Left kidney (tissue), 1 donor: ENCODE measurements at regions not wholly inside any gene's neighbourhood (a gene's known extent, or its start where the extent isn't known, plus 50 kb on each side); places are given as distances from the start of the nearest gene placed in this dataset.

Experiments used
- DNase-seq: peaks from one replicate; pipeline ENCODE4 v3.0.0-alpha.2; 2013

- no peak for DNase-seq
These were observed 119.1 kb upstream of the CPEB2 start for GRCh38 chr4:14883166-14883565.

GRCh38 chr4:14883661-14884060 is 118.6 kb upstream of the CPEB2 start:
- no peak for DNase-seq

GRCh38 chr4:14887842-14888433 is 114.3 kb upstream of the CPEB2 start:
- no peak for DNase-seq

GRCh38 chr4:14888790-14889572 is 113.3 kb upstream of the CPEB2 start:
- no peak for DNase-seq

- DNase-seq = no peak
These were observed 109.7 kb upstream of the CPEB2 start for GRCh38 chr4:14892563-14892962.

DNA sequence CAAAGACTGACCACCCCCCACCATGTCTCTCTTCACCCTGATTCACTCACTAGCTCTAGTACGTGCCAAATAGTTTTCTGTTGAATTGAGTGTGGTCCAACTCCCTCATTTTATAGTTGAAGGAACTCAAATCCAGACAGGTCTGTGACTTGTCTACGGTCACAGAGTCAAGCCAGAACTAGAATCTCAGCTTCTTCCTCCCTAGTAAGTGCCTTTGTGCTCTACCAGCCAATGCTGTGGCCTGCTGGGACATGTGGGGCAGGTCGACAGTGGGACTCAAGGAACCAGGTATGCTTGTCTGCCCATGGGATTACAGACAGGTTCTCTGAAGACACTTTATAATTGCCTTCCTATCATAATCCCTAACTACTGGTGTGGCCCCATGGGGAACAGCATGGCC is 108.6 kb upstream of the CPEB2 start:
- DNase-seq = no peak

DNA sequence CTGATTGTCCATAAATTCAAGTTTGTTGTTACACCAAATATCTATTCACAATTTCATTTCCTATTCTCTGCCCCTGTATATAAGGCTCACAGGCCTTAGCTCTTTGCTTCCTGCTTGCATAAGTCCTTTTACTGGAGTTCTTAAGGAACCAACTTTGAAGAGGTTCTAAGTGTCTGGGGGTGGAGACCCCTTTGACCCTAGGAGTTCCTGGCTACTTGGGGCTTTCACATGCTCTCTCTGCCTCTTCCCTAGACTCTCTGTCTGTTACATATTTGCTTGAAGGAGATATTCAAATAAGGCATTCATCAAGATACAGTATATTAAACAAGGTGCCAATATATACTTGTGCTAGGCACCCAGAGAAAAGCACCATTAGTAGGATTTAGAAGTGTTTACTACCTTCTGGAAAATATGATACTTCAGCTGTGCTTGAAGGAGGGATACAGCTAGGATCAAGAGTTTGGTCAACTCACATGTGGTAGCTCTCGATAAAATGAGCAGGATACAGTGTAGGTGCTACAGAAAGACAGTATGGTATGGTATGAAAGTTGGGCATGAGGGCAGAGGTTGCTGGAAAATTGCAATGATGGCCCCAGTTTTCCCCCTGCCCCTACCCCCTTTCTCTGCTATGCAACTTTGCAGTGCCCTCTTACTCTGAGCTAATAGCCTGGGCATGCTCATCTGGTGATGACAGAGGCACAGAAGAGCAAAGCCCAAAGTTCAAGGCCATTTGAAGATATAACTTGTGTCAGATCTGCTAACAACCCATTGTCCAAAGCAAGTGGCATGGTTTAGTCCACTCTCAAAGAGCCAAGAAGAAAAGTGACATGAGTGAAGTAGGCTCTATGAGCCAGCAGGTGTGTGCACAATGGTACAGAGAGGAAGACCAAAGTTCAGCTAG is 107.6 kb upstream of the CPEB2 start:
- DNase-seq = no peak

DNA sequence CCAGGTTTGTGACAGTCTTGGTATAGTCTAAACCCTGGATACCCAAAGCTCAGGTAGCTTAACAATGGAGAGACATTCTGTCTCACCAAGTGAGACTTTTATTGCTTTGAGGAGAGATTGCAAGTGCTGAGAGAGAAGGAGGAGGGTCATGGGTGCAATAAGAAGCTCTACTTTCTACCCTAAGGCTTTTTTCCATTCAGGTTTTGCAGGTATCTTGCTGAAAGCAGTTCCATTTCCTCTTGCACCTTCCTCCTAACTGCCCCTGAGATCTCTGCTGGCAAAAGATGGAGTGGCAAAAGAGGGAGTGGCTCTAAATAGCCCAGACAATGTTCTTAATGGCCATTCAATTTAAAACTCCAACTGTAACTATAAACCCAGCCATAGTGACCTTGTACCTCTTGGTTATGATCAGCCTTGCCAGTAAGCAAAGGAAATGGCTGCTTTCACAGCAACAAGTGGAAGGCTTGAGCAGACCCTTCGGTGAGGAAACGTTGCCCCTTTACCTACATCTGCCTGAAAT is 105.6 kb upstream of the CPEB2 start:
- DNase-seq = no peak

- no peak for DNase-seq
These were observed 105.1 kb upstream of the CPEB2 start for GRCh38 chr4:14897217-14897616.

DNA sequence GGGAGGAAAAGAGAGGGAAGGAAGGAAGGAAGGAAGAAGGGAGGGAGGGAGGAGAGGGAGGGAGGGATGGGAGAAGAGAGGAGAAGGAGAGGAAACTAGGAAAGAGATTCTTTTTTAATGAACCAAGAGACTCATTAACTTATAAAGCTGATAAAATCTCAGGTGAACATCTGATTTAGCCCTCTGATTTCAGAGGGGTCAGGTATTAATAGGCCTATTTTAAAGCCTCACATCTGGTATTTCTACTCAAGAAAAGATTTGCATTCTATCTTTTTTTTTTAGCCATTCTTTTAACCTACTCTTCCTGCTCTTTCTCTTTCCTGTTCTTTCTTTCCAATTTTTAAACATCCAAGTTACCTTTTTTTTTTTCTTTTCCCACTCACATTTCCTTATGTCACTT is 103.3 kb upstream of the CPEB2 start:
- no peak for DNase-seq

- DNase-seq = no peak
These were observed 99.9 kb upstream of the CPEB2 start for GRCh38 chr4:14902342-14902741.

DNA sequence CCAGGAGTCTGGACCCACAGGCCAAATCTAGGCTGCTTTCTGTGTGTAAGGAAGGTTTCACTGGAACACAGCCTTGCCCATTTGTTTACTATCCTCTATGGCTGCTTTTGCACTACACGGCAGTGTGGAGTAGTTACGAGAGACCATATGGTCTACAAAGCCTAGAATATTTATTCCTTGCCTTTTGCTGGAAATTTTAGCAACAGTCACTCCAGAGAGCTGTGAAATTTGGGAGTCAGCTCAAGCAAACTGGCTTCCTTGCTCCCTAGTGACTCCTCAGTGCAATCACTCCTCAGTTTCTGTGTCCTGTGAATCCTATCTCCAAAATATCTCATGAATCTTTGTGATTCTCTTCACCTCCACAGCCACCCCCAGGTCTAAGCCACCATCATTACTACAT is 99.0 kb upstream of the CPEB2 start:
- no peak for DNase-seq

DNA sequence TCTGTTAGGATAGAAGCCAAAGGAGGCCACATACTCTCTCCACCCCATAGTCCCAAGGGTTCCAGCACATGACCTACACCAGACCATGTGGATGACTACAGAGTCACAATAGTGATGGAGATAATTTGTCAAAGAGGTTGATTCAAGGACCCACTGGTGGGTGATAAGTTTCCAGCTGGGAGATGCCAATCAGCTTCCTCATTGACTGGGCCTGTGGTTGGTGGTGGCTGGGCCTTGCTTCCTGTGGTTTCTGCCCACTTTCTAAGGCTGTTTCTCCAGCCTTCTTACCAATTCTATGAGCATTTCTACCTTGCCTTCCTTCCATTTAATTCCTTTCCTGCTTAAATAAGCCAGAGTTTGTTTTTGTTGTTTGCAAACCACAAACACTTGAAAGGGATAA is 95.5 kb upstream of the CPEB2 start:
- no peak for DNase-seq

DNA sequence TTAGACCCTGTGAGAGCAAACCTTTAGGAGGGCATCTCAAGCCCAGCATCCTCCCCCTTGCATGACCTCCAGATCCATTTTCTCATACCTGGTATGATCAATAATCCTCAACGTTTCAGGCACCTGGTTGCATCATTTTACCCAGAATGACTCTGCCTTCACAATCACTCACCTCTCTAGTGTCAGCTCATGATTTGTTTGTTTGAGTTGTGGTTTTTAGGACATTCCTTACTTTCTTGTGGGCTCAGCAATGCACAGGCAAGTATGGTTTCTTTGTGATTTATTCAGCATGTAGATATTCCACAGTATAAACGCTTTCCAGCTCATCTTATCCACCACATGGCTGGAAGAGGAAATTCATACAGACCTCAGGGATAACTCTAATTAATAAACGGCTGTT is 93.6 kb upstream of the CPEB2 start:
- DNase-seq = no peak

DNA sequence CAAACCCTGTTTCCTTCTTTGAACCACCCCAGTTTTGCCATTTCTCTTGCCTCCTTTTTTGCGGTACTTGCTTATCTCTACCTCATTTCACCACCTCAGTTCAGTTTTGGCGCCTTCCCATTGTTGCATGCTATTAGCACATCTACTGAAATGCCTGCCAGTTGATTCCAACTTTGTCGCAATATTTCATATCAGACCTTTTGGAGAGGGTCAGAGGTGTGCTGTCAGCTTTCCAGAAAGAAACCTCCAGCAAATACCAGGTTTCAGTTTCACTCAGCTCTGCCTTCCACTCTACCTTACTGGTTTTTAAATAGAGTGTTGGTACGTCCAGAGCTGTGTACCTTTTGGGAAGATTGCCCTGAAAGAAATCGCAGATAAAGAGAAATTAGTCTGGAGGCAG is 91.9 kb upstream of the CPEB2 start:
- DNase-seq = no peak

DNA sequence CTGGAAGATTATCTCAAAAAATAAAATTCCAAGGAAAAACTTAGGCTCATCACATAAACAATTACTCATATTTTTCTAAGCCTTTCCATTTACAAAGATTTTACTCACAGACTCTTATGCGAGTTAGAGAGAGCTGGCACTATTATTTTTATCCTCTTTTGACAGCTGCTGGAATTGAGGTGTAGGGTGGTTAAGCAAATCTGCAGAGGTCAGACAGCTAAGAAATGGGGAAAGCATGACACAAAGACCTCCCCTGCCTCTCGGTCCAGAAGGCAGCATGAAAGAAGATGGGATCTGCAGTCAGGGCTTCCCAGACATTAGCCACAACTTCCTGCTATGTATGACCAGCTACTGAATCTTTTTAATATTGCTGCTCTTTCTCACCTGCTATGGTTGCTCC is 89.9 kb upstream of the CPEB2 start:
- no peak for DNase-seq

GRCh38 chr4:14915018-14915417 is 87.3 kb upstream of the CPEB2 start:
- no peak for DNase-seq

- DNase-seq = no peak
These were observed 85.6 kb upstream of the CPEB2 start for GRCh38 chr4:14916554-14917297.

GRCh38 chr4:14917298-14917633 is 85.0 kb upstream of the CPEB2 start:
- DNase-seq = no peak

- no peak for DNase-seq
These were observed 83.9 kb upstream of the CPEB2 start for GRCh38 chr4:14918336-14918735.

DNA sequence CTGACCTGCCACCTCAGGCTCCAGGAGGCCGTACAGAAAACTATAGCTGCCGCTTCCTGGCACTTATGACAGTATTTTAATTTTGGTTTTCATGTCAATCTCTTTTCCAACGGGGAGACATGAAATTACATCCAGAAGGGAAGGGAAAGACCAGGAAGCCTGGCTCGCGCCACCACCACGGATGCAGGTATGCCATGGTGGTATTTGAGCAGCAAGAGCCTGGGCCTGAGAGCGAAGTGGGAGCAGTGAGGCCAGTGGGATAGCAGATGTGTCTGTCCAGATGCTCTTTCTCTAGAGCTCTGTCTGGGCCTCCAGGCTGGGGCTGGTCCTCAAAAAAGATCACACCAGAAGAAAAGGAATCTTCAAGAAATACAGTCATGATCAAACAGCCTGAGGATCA is 82.5 kb upstream of the CPEB2 start:
- DNase-seq = no peak

- DNase-seq = no peak
These were observed 82.0 kb upstream of the CPEB2 start for GRCh38 chr4:14920237-14920636.
